Thoracic aorta (tissue), 2 donors: ENCODE measurements at regions not wholly inside any gene's neighbourhood (a gene's known extent, or its start where the extent isn't known, plus 50 kb on each side); places are given as distances from the start of the nearest gene placed in this dataset.

Experiments
- ATAC-seq: fragments of 150-250 bp; one replicate; pipeline ENCODE4 v1.8.0; 2017; ENCODE audit warnings: low read depth; ENCODE audit not compliant: insufficient number of reproducible peaks, low FRiP score
- DNase-seq: peaks from one replicate; pipeline ENCODE4 v3.0.0-alpha.2; 2020; ENCODE audit warnings: low spot score
- H3K27ac ChIP-seq, 2 donors: fragments of 200-600 bp; sonication (generic); 1 replicate in 1 of 2; 2 replicates in 1 of 2; pipeline ENCODE4 v1.5.1; 2016; ENCODE audit warnings: mild to moderate bottlenecking in 2 of 2, moderate library complexity in 2 of 2
- H3K27me3 ChIP-seq: fragments of 200-600 bp; sonication (generic); replicated peaks from 2 replicates; pipeline ENCODE4 v1.6.0; 2016; ENCODE audit warnings: mild to moderate bottlenecking; ENCODE audit not compliant: insufficient read depth
- H3K36me3 ChIP-seq: fragments of 200-600 bp; sonication (generic); one replicate; pipeline ENCODE4 v1.5.1; 2016
- H3K4me1 ChIP-seq, 2 donors: fragments of 200-600 bp; sonication (generic); 1 replicate in 1 of 2; 2 replicates in 1 of 2; pipeline versions ENCODE4 v1.5.1 to v1.6.0; 2016; ENCODE audit warnings: low read depth in 2 of 2, mild to moderate bottlenecking in 1 of 2; ENCODE audit not compliant: control insufficient read depth in 1 of 2
- H3K4me3 ChIP-seq: fragments of 200-600 bp; sonication (generic); 2 replicates; pipeline ENCODE4 v1.5.1; 2016; ENCODE audit warnings: mild to moderate bottlenecking
- H3K9me3 ChIP-seq: fragments of 200-600 bp; sonication (generic); 2 replicates; pipeline ENCODE4 v1.5.1; 2016
- TF ChIP-seq, protein P1 (sequence below): fragments of 200-600 bp; sonication (generic); IDR thresholded peaks from one replicate; pipeline ENCODE4 v1.5.1; 2019; ENCODE audit warnings: antibody characterized with exemption

DNA sequence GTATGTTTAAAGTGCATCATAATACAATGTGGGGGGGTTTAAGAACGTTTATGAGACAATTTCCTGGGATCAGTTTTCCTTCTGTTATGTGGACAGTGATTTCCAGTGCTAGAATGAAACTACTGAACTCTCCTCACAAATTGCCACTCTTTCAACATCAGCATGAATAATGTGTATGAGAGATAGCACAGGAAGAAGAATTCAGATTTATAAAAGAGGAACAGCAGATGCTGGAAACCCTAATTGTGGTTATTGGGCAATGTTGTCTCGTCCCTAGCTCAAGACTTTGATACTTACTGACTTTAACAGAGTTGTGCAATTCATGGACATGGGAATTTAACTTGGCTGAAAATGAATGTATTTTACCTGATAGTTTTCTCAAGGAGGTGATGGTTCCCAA lies 410.8 kb upstream of the MEF2C start:
- H3K27me3 ChIP-seq, result no peaks in the 10 kb centered on the region
- ATAC-seq (no peak), DNase-seq (no peak)
- no peaks in the 10 kb centered on the region for H3K9me3 ChIP-seq
- H3K4me3 ChIP-seq, result no peak overlapping the region
- TF ChIP-seq, protein P1, sequence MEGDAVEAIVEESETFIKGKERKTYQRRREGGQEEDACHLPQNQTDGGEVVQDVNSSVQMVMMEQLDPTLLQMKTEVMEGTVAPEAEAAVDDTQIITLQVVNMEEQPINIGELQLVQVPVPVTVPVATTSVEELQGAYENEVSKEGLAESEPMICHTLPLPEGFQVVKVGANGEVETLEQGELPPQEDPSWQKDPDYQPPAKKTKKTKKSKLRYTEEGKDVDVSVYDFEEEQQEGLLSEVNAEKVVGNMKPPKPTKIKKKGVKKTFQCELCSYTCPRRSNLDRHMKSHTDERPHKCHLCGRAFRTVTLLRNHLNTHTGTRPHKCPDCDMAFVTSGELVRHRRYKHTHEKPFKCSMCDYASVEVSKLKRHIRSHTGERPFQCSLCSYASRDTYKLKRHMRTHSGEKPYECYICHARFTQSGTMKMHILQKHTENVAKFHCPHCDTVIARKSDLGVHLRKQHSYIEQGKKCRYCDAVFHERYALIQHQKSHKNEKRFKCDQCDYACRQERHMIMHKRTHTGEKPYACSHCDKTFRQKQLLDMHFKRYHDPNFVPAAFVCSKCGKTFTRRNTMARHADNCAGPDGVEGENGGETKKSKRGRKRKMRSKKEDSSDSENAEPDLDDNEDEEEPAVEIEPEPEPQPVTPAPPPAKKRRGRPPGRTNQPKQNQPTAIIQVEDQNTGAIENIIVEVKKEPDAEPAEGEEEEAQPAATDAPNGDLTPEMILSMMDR, result no peak
- no peak overlapping the region for H3K27ac ChIP-seq
- H3K4me1 ChIP-seq, result no peaks in the 10 kb centered on the region
- no peaks in the 10 kb centered on the region for H3K36me3 ChIP-seq

DNA sequence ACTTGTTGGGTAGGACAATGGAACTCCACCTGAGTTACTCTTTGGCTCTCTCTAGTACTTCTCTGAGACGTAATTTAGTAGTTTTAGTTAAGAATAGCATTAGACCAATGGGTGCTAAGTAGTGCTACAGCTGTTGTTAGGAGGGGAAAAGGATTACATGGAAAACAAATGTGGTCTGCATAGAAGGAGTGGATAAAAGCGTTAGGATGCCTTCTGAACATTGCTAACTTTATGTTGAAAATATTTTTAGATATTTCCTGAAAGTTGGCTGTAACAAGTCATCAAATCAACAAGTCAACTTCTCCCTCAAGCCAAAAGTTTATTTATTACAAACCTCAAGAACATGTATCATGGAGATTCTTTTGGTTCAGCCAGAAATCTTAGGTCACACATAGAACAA lies 409.5 kb upstream of the MEF2C start:
- no peaks in the 10 kb centered on the region for H3K9me3 ChIP-seq
- H3K36me3 ChIP-seq, result no peaks in the 10 kb centered on the region
- H3K27me3 ChIP-seq, result no peaks in the 10 kb centered on the region
- no peak overlapping the region for H3K27ac ChIP-seq
- H3K4me1 ChIP-seq, result no peaks in the 10 kb centered on the region
- ATAC-seq (no peak), DNase-seq (no peak)
- TF ChIP-seq, protein P1, result no peak
- H3K4me3 ChIP-seq, result no peak overlapping the region

DNA sequence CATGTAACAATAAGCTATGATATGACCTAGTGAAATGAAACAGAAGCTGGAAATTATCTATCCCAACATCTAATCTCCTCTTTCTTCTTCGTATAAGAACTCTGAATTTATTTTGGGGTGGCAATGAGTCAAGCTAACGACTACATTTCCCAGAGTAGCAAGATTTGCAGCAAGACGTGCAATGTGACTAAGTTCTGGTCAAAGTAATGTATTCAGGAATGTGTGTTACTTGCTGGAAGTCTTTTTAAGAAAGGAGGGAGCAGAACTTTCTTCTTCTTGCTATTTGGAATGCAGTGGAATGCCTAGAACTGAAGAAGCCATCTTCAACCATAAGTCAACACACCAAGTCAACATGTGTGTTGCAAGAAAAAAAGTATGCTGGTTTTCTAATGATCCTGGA lies 406.6 kb upstream of the MEF2C start:
- no peak overlapping the region for H3K27ac ChIP-seq
- H3K36me3 ChIP-seq, result no peaks in the 10 kb centered on the region
- H3K9me3 ChIP-seq, result no peaks in the 10 kb centered on the region
- TF ChIP-seq, protein P1, result no peak
- ATAC-seq (no peak), DNase-seq (no peak)
- H3K4me3 ChIP-seq, result no peak overlapping the region
- H3K27me3 ChIP-seq, result no peaks in the 10 kb centered on the region
- H3K4me1 ChIP-seq, result no peaks in the 10 kb centered on the region

DNA sequence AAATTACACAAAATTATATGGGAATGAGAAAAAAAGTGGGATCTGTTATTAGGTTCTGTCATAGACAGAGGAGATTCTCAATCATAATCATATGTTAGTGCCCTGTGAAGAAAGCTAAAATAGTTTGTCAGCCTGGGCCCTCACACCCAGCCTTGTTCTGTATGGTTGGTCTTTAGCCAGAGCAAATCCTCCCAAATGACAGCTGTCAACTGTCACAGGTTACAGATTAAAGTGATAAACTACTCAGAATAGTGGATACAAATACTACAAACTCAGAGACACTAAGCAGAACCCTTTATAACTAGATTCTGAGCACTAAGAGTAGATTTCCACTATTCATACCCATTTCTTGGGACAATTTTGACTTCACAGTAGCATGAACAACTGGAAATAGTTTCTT lies 405.0 kb upstream of the MEF2C start:
- H3K36me3 ChIP-seq, result no peaks in the 10 kb centered on the region
- H3K4me1 ChIP-seq, result peaks cover 0 to 3% of the 10 kb centered on the region in 2 donors
- H3K27me3 ChIP-seq, result no peaks in the 10 kb centered on the region
- ATAC-seq, result no peak
- no peak for DNase-seq
- TF ChIP-seq, protein P1, result no peak
- H3K4me3 ChIP-seq, result no peak overlapping the region
- no peak overlapping the region for H3K27ac ChIP-seq
- no peaks in the 10 kb centered on the region for H3K9me3 ChIP-seq

DNA sequence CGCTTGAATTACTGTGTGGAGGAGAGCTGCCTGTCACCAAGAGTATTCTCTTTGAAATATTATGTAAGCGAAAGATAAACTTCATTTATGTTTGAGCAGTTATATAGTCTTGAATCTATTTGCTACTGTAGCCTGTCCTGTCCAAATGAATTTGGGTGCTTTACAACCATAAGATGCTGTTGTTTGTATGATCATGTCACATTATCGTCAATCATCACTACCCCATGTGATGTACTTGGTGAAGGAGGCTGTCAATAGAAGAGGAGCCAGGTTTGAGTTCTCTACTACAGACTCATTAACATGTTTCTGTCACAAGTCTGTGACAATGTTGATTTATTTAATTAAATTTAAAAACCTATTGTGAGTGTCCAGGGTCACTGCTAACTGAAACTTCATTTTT lies 403.3 kb upstream of the MEF2C start:
- Histone ChIP-seq H3K4me3 (no peak overlapping the region), H3K36me3 (no peaks in the 10 kb centered on the region), H3K27ac (no peak overlapping the region), H3K27me3 (no peaks in the 10 kb centered on the region), H3K4me1 (peaks cover 10 to 16% of the 10 kb centered on the region in 2 donors), H3K9me3 (no peaks in the 10 kb centered on the region)
- TF ChIP-seq, protein P1, result no peak
- DNase-seq, result no peak
- ATAC-seq, result no peak
